ENCODE measurements at regions not wholly inside any gene's neighbourhood (a gene's known extent, or its start where the extent isn't known, plus 50 kb on each side); places are given as distances from the start of the nearest gene placed in this dataset.

DNA sequence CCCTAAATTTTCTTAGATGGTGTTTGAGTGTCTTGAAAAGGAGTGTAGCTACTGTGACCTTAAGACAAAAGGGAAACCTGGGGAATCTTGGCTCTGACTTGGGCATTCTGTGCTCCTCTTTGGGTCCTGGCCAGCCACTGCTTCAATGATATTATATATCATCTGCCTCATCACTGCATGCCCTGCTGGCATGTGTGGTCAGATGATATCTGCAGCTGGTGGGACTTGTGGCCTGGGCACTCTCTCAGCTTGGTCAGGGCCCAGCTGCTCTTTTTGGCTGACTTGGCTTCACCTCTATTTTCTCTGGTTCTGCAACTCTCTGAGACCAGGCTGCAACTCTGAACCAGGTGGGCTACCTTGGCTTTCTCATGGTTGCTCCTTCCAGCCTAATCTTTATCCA, 446.1 kb upstream of the RARB start:
- TF ChIP-seq, protein P1, sequence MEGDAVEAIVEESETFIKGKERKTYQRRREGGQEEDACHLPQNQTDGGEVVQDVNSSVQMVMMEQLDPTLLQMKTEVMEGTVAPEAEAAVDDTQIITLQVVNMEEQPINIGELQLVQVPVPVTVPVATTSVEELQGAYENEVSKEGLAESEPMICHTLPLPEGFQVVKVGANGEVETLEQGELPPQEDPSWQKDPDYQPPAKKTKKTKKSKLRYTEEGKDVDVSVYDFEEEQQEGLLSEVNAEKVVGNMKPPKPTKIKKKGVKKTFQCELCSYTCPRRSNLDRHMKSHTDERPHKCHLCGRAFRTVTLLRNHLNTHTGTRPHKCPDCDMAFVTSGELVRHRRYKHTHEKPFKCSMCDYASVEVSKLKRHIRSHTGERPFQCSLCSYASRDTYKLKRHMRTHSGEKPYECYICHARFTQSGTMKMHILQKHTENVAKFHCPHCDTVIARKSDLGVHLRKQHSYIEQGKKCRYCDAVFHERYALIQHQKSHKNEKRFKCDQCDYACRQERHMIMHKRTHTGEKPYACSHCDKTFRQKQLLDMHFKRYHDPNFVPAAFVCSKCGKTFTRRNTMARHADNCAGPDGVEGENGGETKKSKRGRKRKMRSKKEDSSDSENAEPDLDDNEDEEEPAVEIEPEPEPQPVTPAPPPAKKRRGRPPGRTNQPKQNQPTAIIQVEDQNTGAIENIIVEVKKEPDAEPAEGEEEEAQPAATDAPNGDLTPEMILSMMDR (IDR thresholded peaks at IDR 0.05) = no peak
- TF ChIP-seq POLR2A (IDR thresholded peaks at IDR 0.05; ENCODE audit: low read length) = no peak
- no peak for TF ChIP-seq CEBPB (IDR thresholded peaks at IDR 0.05)
- TF ChIP-seq KDM5A (IDR thresholded peaks at IDR 0.05) = no peak
- TF ChIP-seq FOXS1 (CRISPR knock-in tag; IDR thresholded peaks at IDR 0.05) = no peak
